ENCODE measurements at regions not wholly inside any gene's neighbourhood (a gene's known extent, or its start where the extent isn't known, plus 50 kb on each side); places are given as distances from the start of the nearest gene placed in this dataset.

DNA sequence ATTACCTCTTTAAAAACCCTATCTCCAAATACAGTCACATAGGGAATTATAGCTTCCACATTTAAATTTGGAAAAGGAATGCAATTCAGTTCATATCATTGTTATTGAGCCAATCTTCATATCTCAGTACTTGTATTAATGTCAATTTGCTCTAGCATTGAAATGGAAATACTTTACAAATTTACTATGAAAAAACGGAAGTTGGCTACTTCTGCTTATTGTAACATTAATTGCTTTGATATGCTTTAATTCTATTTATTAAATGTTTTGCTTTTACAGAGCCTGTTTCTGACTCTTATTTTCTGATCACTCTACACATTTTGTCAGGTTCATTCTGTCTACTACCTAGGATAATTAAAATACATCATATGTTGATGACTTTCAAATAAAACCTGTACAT lies 412.6 kb downstream of the KCNJ3 start:
- DNase-seq, result no peak

DNA sequence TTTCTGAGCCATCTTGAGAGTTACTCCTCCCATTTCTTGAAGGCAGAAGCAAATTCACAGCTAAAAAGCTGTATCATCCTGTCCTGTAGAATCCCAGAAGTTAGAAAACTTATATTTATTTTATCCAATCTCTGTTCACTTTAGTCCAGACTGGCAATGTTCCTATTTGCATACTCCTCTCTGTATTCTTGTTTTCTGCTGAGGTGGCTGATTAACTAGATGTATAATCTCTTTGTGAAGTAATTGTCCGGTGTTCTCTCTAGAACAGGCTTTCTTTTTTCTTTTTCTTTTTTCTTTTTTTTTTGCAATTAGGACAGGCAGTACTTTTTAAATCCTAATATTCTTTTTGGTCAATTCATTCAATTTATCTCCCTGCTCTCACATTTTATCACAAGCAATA lies 411.0 kb downstream of the KCNJ3 start:
- no peak for DNase-seq

DNA sequence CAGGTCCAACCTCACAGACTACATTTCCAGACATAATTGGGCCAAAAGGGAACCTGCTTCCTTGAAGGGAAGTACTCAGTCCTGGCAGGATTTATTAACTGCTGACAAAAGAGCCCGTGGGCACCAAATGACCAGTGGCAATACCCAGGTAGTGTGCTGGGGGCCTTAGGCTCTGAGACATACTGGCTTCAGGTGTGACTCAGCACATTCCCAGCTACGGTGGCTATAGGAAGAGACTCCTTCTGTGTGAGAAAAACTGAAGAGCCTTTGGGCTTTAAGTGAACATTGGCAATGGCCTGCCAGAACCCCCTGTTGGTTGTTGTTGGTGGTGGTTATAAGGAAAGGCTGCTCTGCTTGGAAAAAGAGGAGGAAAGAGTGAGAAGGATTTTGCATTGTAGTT lies 401.8 kb downstream of the KCNJ3 start:
- DNase-seq, result no peak

DNA sequence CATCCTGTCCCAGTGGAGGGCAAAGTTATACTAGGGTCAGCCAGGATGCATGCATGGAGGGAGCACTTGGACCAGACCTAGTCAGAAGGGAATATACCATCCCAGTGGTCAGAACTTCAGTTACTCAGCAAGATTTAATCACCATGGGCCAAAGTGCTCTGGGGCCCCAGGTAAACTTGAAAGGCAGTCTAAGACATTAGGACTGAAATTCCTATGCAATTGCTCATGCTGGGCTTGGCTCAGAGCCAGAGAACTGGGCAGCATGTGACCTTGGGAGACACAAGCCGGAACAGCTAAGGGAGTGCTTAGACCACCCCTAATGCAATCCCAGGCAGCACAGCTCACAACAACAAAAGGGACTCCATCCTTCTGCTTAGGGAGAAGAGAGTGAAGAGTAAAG lies 401.3 kb downstream of the KCNJ3 start:
- DNase-seq, result no peak

DNA sequence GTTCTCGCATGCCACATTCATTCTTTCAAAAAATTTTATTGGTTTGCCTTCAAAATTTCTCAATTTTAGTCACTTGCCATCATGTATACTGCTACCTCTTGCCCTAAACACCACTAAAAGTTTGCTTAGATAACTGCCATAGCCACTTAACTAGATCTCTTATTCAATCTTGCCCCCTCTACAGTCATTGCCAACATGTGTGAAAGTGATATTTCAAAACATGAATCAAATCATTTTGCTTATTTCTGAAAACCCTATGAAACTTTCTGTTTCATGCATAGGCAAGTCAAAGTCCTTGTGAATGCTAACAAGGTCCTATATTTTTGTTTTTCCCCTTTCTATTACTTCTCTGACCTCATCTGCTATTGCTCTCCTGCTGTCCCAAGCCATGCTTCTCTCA lies 397.1 kb downstream of the KCNJ3 start:
- DNase-seq, result no peak

DNA sequence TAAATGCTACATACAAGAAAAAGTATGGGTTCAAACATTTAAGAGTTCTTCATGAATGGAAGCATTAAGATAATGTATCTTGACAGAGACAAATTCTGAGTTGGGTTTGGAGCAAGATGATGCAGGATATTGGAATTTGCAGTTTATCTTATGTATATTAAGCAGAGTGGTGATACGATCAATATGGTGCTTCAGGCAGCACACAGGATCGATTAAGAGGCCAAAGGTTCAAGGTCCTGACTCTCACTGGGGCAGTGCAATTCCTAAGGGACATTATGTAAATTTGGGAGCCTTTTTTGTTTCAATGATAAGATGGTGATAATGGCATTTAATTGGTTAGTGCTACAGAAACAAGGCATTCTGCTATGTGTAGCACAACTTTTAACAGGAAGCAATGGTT lies 381.9 kb downstream of the KCNJ3 start:
- DNase-seq, result no peak

DNA sequence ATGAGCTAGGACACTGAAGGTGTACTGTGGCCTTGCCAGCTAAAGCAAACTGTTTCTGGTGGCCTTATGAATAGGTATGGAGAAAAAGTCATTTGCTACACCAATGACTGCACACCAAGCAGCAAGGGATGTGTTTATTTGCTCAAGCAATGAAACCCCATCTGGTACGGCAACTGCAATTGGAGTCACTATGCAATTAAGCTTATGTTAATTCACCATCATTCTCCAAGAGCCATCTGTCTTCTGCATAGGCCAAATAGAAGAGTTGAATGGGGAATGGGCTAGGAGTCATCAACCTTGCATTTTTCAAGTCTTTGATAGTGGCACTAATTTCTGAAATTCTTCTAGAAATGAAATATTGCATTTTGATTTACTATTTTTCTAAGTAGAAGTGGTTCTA lies 372.0 kb downstream of the KCNJ3 start:
- DNase-seq, result no peak

DNA sequence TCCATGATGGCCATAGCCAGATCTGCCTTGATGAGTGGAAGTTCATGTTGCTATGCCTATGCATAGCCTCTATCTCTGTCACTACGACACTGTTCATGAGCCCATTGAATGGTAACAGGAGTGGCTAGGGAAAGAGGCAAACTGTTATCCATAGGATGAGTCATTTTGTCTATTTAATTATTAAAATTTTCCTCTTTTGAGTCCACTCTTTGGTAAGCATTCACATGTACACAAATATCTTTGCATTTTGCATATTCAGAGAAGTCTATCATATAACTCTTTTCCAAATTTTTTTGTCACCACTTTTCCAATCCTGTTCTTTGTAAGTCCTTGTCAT lies 364.4 kb downstream of the KCNJ3 start:
- no peak for DNase-seq

DNA sequence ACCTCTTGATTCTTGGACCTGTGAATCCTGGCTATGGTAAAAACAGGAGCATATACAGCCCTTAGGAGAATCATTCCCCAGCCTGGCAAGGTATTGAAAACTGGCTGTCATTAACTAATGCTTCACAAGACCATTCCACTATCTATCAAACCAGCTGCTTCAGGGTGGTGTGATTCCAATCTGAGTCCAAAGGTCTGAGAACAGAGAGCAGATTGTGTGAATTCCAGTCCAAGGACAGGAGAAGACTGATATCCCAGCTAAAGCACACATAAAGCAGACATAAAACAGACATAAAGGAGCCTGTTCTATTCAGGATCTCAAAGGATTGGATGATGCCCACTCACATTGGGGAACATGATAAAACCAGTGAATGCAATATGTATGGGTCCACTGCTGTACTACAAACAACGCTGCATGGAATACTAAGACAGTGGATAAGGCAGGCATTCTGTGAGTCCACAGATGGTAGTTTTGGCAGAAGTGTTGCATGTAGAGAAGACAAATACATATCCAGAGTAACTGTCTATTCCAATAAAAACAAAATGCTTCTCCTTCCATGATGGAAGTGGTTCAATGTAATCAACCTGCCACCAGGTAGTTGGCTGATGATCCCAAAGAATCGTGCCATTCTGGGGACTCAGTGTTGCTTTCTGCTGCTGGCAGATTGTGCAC lies 363.9 kb downstream of the KCNJ3 start:
- DNase-seq, result no peak

DNA sequence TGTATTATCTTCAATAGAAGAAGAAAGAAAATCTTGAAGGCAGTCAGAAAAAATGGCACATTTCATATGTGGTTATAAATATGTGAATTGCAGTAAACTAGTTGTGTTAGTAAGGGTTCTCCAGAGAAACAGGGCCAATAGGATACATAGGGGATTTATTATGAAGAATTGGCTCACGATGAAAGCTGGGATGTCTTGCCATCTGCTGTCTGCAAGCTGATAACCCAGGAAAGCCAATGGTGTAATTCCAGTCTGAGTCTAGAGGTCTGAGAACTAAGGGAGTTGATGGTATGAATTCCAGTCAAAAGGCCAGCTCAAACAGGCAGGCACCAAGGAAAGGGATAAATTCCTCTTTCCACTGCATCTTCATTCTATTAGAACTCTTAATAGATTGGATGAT lies 362.4 kb downstream of the KCNJ3 start:
- DNase-seq, result no peak

DNA sequence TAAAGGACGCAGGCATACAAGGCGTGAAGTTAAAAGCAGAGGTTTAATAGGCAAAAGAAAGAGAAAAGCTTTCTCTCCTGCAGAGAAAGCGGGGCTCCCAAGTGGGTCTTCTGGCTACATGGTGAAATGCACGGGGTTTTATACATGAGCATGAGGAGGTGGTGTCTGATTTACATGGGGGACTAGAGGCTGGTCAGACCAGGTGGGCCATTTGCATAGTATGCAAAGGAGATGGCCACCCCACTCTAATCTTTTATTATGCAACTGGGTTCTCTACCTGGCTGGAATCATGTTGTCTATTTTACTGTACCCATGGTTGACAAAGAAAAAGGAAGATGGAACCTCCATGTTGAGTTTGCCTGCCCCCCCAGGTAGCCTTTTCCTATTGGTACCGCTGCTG lies 356.2 kb downstream of the KCNJ3 start:
- DNase-seq, result no peak

DNA sequence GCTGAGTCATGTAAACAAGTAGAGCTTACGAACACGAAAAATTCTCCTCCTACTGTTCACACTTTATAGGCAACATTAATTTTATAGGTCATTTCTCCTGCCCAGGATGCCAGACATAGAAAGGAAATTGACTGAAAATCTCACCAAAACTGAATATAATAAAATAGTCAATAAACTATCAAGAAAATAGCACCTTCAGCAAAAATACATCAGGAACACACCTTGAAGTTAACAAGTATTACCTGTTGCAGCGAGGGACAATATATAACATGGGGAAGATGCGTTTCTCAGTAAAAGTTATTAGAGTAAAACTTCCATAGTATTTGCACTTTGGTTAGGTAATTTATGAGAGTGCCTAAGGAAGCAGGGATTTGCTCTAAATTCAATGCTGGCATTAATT lies 344.6 kb downstream of the KCNJ3 start:
- DNase-seq, result no peak

DNA sequence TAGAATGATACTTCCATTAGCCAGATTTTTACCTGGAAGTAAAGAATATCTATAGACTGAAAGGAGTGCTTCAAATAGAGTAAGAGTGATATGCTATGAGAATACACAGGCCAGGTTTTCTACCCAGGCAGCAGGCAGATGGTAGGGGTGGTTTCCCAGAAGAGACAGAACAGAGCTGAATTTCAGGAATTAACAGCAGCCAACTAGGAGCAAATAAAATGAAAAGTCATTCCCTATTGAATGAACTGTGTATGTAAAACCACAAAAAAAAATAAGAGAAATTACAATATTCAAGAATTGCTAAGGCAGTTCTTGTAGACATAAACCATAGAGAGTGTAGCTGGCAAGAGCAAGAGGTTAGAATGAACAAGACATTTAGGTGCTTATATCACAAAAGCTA lies 336.8 kb downstream of the KCNJ3 start:
- no peak for DNase-seq

DNA sequence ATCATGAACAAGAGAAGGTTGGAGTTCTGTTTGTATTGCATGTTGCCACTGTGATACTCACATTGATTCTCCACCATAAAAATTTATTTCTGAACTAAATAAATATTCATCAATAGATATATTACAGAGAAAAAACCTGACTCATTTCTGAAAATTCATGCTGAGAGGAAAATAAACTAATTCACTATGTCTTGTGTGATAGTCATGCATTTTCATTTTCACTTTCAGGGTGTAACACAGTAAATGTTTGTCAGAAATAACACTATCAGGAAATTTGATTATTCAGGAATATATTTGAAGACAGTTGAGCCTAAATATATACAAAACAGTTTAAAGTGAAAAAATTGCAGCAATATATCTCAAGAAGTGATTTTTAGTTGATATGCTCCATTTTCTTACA lies 335.2 kb downstream of the KCNJ3 start:
- DNase-seq, result no peak

DNA sequence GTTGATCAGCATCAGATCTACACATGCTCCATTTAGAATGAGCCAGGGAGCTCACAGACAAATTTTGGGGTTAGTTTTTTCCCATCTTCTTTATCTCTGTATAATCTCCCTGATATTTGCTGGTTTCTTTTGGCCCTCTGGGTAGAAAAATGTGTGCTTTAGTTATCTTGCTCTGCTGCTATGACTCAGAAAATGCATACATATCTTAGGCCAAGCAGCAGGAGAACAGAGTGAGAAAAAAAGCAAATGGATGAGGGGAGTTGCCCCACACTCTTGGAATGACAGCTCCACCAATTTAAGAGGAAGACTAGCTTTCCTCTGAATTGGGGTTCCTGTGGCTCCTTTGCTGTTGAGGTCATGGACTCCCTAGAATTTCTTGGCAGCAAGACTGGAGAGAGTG lies 331.8 kb downstream of the KCNJ3 start:
- DNase-seq, result no peak

DNA sequence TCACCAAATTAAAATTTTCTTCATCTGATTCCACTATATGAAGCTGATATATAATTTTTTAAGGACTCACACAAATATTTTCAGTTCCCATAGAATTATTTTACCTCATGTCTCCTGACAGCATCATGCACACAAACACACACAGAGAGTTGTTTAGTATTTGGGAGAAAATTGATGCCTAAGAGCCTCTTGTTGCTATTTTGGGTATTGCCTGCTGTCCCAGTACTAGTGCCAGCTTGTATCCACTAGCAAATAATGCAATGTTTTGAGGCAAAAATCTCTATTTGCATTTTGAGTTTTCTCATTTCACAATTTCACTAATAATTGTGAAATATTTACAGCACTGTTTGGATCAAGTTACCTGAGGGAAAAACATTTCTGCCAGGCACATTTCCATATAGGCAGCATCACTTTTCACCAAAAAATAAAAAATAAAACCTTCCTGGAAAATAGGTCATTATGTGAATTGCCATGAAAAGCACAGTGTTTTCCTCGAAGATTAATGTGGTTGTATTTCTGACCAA lies 328.2 kb downstream of the KCNJ3 start:
- no peak for DNase-seq

DNA sequence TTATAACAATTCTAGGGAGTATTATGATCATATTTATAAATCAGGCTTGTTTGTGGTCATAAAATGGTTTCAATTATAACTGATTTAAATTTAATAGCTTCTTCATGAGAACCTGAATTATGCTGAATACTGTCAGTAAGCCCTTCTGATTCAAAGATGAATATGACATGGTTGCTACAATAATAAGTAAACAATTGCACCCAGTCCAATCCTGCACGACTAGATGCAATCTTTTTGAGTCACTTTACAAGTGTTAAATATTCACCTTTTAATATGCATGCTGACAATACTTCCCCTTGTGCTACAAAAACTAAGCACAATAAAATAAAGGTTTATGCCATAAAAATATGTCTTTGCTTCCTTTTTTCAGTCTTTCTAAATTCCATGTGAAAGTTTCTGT lies 325.2 kb downstream of the KCNJ3 start:
- DNase-seq, result no peak

DNA sequence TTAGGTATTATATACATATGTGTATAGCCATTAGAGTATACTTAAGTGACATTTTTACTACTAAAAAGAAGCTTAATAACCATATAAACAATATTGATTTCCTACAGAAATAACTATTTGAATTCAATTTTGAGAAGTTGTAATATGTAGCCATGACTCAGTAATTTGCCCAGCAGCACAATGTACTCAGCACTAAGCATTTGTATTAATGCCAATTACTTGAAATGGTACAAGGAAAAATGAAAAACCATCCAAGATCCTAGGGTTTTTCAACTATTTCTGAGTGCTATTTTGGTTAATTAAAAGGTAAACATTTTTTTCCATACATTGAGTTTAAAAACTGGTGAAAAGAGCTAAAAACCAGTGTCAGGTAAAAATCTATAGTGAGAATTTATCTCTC lies 324.0 kb downstream of the KCNJ3 start:
- no peak for DNase-seq

DNA sequence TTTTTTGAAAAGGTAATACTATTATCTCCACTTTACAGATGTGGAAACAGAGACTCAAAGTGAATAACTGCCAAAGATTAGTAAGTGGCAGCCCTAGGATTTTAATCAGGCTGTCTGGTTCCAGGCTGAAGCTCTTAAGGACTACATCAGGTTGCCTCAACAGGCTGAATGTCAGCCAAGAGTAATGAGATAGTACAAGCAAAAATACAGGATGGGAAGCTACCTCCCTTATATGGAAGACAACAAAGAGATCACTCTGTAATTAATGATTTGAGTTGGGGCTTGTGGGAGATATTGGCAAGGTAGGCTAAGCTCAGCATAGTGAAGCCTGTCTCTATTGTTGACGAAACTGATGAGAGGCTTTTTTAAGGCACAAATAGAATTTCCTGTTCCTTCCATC lies 323.1 kb downstream of the KCNJ3 start:
- no peak for DNase-seq

DNA sequence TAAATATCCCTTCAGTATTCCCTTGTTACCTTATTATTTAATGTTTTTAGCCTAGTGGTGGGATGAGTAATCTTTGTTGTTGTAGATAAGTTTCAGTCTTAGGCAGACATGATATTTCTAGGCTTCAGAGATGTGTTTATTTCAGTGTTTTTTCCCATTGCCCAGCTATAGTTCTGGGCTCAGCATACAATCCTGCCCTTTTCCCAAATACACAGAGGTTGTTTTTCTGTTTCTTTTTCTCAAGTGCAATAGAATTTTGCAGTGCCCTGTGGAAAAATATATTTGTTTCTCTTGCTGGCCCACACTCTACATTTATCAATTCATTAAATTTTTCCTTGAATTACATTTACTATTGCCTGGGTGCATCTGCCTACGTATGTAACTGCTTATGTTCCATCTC lies 321.8 kb downstream of the KCNJ3 start:
- no peak for DNase-seq

DNA sequence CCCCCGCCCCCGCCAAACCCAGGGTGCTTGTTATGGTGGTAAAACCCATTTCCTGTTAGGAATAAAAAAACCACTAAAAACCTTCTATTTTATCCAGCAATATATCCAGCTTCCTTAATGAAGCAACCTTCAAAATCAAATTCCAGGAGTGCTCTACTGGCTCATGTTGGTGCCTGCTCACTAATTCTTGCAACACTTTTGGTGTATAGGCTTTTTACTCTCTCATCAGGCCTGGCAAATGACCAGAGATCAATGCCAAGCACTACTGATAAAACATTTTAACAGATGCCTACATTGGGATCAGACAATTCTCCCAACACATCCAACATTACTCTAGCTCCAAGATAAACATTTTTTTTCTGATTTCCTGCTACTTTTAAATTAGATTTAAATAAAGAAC lies 312.4 kb downstream of the KCNJ3 start:
- no peak for DNase-seq

DNA sequence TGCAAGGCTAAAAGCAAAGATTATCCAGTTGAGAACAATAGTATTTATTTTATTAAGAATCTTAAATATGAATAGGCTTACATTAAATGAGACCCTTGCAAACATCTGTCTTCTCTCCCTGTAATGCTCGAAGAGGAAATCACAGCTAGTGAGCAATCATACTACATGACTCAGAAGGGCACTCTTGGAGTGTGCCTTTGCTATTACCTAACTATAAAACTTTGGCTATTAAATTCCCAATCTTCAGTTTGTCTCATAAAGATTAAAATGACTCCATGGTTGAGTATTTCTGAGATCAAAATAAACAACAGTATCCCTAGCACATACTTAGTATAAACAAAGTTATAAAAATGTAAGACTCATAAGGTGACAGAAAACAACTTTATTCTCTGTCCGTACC lies 296.9 kb downstream of the KCNJ3 start:
- DNase-seq, result no peak

DNA sequence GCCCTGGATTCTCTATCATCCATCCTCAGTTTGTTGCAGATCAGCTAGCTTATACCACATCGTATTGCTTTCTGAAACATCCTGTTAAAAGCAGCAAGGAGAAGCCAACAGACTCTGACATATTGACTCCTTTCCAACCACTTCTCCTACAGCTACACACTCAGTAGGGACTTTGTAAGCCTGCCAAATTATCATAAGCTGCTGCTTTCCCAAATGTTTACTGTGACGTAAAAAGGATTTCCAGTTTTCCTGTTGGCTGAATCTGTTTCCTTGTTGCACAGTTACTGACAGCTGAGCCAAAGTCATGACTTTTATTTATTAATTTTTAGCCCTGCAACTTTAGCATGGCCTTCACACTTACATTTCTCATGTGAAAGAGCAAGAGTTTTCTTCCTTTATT lies 294.3 kb downstream of the KCNJ3 start:
- DNase-seq, result no peak

DNA sequence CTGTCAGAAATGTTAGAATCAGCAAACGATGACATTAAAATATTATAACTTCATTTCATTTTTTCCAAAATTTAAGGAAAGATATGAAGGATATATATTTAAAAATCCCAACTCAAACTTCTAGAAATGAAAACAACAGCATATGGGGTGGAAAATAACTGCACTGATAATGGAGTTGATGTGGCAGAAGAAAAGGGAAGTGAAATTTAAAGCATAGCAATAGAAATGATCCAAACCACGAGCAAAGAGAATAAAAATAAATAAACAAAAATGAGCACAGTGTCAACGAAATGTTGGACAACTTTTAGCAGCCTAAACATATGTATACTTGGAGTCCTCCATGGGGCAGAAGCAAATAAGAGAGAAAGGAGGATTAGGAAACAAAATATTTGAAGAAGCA lies 280.2 kb downstream of the KCNJ3 start:
- no peak for DNase-seq

DNA sequence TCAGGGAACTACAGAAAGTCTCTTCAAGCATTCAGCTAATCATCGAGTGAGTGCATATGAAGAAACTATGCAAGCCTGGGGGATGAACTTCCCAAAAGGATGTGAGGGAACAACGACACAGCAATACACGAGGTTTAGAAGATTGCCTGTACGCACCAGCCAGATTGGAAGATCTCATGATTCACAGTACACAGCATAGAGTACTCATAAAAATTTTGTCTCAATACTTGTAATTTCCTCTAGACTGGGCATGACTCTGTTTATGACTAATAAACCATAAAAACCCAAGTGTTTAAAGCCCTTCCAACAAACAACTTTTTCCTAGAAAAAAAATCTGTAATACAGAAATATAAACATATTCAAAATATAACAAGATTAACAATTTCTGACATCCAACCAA lies 279.7 kb downstream of the KCNJ3 start:
- no peak for DNase-seq

DNA sequence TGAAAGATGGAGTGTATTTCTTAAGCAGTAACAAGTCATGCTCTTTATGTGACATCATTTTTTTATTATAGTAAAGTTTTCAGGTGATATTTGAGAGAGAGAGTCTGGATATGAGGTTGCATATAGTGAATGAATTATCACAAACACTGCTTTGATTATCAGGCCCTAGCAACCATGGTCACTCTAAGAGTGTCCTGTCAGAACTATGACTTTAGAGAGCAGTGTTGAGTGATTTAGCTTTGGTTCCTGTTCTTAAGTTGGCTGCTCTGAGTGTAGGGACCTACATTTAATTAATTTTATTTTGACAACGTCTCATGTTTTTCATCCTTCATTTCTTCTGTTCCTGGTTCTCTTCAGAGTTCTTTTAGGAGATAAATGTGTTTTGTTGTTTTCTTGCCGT lies 275.5 kb downstream of the KCNJ3 start:
- DNase-seq, result no peak

Measured in hematopoietic multipotent progenitor cell treated with erythropoietin and hydrocortisone succinate and interleukin-3 and kit ligand, for 8 days (in vitro differentiated cells).